Natural killer cell (primary cell): ENCODE measurements at regions not wholly inside any gene's neighbourhood (a gene's known extent, or its start where the extent isn't known, plus 50 kb on each side); places are given as distances from the start of the nearest gene placed in this dataset.

Source experiments
- ATAC-seq, 3 donors: fragments of 150-1000 bp in 2 of 3; fragments of 200-7000 bp in 1 of 3; cut with Tn5 transposase; 1 replicate in 1 of 3; 2 replicates in 2 of 3; pipeline ENCODE4 v1.10.0; 2021; ENCODE audit warnings: mild to moderate bottlenecking in 2 of 3, moderate library complexity in 2 of 3
- DNase-seq, 2 donors: peaks; one replicate each; pipeline versions ENCODE4 v3.0.0 to v3.0.0-alpha.2; 2013 to 2021; ENCODE audit warnings: mixed read lengths in 1 of 2
- H3K27ac ChIP-seq: one replicate; pipeline ENCODE4 v1.5.1; 2013; ENCODE audit warnings: mild to moderate bottlenecking, low read length
- H3K27me3 ChIP-seq: one replicate; pipeline ENCODE4 v1.6.1; 2013; ENCODE audit warnings: low read length; ENCODE audit not compliant: control insufficient read depth, insufficient read depth
- H3K36me3 ChIP-seq: one replicate; pipeline ENCODE4 v1.6.1; 2013; ENCODE audit warnings: low read length; ENCODE audit not compliant: control insufficient read depth, insufficient read depth
- H3K4me1 ChIP-seq: one replicate; pipeline ENCODE4 v1.6.1; 2013; ENCODE audit warnings: low read length; ENCODE audit not compliant: control insufficient read depth, insufficient read depth
- H3K4me3 ChIP-seq: one replicate; pipeline ENCODE4 v1.5.1; 2013; ENCODE audit warnings: low read length
- H3K9me3 ChIP-seq: one replicate; pipeline ENCODE4 v1.6.1; 2013; ENCODE audit warnings: low read length; ENCODE audit not compliant: control insufficient read depth, insufficient read depth
- H3K27ac Mint-ChIP-seq, 2 donors: one replicate each; pipeline ENCODE4 v1.8.0; 2022; ENCODE audit warnings: mild to moderate bottlenecking in 2 of 2, mixed read lengths in 2 of 2, moderate library complexity in 1 of 2
- H3K27me3 Mint-ChIP-seq, 2 donors: one replicate each; pipeline ENCODE4 v1.8.0; 2022; ENCODE audit warnings: low read depth in 2 of 2, mixed read lengths in 2 of 2
- H3K36me3 Mint-ChIP-seq: one replicate; pipeline ENCODE4 v1.8.0; 2022; ENCODE audit warnings: mixed read lengths
- H3K4me1 Mint-ChIP-seq, 2 donors: one replicate each; pipeline ENCODE4 v1.8.0; 2022; ENCODE audit warnings: mixed read lengths in 2 of 2
- H3K4me3 Mint-ChIP-seq: one replicate; pipeline ENCODE4 v1.8.0; 2022; ENCODE audit warnings: mild to moderate bottlenecking, moderate library complexity, mixed read lengths
- H3K9me3 Mint-ChIP-seq, 2 donors: one replicate each; pipeline ENCODE4 v1.8.0; 2022; ENCODE audit warnings: mixed read lengths in 2 of 2
- WGBS: methylation state at CpG from one replicate; pipeline ENCODE4 v1.1.7; 2013; ENCODE audit warnings: missing lambda C conversion rate; ENCODE audit not compliant: insufficient coverage; 5-methylcytosine and 5-hydroxymethylcytosine counted together
- intact Hi-C: fragments of 100-400 bp; cut with micrococcal nuclease; formaldehyde crosslinking; loops from one replicate; pipeline ENCODE4 v1.14.2; 2022
- TF ChIP-seq, protein P1 (sequence below): fragments of 200-600 bp; IDR thresholded peaks from one replicate; pipeline ENCODE4 v1.8.0; 2022; ENCODE audit warnings: antibody characterized with exemption

DNA sequence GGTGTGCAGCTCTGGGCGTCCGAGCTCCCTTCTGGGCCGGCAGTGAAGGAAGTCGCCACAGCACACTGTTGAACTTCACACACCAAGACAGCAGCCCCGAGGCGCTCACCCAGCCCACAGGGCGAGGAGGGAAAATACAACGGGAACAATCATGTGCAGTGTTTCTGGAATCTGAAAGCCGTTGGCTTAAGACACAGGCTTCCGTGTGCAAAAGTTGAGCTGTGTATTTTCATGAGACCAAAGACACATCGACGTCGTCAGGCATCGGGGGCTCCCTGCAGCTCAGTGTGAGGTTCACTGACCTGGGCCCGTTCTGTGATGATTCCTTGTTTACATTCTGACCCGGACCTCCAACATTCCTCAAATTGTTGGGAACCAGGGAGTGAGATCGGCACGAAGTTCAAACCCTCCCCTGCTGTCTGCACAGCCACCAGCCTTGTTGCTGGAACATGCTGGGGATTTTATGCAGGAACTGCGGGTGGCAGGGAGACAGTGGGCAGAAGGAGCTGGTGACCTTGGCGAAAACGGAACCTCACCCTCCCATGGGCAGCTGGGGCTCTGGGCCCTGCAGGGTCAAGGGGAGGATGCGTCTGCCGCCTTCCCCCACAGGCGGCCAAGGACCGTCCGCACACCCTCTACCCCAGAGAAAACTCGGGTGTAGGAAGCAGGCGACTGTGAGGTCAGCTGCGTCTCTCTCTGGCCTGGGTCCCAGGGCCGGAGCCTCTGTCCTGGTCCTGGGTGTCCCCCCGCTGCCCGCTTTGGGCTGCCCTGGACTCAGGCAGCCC is 72.2 kb downstream of the METRNL start:
- ATAC-seq: no peak
- no peaks in the 10 kb centered on the region for H3K9me3 ChIP-seq
- 91% methylated on average over 32 of the region's 32 CpGs for WGBS

DNA sequence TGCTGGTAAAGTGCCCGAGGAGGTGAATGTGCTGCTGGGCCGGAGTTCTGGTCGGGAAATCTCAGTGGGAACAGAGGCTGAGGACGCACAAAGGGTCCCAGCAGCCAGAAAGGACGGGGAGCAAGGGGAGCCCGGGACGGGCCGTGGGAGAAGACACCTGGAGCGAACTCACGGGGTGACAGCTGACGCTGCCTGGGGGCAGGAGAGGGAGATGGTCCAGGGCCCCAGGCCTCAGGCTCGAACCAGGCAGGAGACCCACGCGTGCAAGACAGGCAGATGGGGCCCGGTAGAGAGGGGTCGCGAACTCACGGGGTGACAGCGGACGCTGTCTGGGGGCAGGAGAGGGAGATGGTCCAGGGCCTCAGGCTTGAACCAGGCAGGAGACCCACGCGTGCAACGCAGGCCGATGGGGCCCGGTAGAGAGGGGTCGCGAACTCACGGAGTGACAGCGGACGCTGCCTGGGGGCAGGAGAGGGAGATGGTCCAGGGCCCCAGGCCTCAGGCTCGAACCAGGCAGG is 72.9 kb downstream of the METRNL start:
- Mint-ChIP-seq H3K27ac (no peak overlapping the region), H3K4me3 (no peak overlapping the region), H3K36me3 (no peaks in the 10 kb centered on the region), H3K27me3 (peaks cover 0 to 15% of the 10 kb centered on the region in 2 donors), H3K4me1 (peaks cover 0 to 15% of the 10 kb centered on the region in 2 donors), H3K9me3 (no peaks in the 10 kb centered on the region)
- no peaks in the 10 kb centered on the region for H3K27me3 ChIP-seq
- H3K9me3 ChIP-seq: no peaks in the 10 kb centered on the region
- 97% methylated on average over 31 of the region's 31 CpGs for WGBS
- peaks cover 23% of the 10 kb centered on the region for H3K4me1 ChIP-seq
- H3K36me3 ChIP-seq: no peaks in the 10 kb centered on the region
- TF ChIP-seq, protein P1, sequence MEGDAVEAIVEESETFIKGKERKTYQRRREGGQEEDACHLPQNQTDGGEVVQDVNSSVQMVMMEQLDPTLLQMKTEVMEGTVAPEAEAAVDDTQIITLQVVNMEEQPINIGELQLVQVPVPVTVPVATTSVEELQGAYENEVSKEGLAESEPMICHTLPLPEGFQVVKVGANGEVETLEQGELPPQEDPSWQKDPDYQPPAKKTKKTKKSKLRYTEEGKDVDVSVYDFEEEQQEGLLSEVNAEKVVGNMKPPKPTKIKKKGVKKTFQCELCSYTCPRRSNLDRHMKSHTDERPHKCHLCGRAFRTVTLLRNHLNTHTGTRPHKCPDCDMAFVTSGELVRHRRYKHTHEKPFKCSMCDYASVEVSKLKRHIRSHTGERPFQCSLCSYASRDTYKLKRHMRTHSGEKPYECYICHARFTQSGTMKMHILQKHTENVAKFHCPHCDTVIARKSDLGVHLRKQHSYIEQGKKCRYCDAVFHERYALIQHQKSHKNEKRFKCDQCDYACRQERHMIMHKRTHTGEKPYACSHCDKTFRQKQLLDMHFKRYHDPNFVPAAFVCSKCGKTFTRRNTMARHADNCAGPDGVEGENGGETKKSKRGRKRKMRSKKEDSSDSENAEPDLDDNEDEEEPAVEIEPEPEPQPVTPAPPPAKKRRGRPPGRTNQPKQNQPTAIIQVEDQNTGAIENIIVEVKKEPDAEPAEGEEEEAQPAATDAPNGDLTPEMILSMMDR: no peak
- H3K27ac ChIP-seq: no peak overlapping the region
- intact Hi-C loops: no loop called here
- ATAC-seq (no peak), DNase-seq (no peak)
- H3K4me3 ChIP-seq: no peak overlapping the region

More for the DNA sequence above, 72.2 kb downstream of the METRNL start:
- Mint-ChIP-seq H3K36me3 (no peaks in the 10 kb centered on the region), H3K27me3 (peaks cover 0 to 15% of the 10 kb centered on the region in 2 donors), H3K27ac (no peak overlapping the region), H3K4me1 (peaks cover 0 to 15% of the 10 kb centered on the region in 2 donors), H3K4me3 (no peak overlapping the region), H3K9me3 (no peaks in the 10 kb centered on the region)
- peaks cover 23% of the 10 kb centered on the region for H3K4me1 ChIP-seq
- no peak overlapping the region for H3K27ac ChIP-seq
- TF ChIP-seq, protein P1: no peak
- DNase-seq: no peak
- intact Hi-C loops: no loop called here
- H3K27me3 ChIP-seq: no peaks in the 10 kb centered on the region
- no peak overlapping the region for H3K4me3 ChIP-seq
- H3K36me3 ChIP-seq: no peaks in the 10 kb centered on the region

DNA sequence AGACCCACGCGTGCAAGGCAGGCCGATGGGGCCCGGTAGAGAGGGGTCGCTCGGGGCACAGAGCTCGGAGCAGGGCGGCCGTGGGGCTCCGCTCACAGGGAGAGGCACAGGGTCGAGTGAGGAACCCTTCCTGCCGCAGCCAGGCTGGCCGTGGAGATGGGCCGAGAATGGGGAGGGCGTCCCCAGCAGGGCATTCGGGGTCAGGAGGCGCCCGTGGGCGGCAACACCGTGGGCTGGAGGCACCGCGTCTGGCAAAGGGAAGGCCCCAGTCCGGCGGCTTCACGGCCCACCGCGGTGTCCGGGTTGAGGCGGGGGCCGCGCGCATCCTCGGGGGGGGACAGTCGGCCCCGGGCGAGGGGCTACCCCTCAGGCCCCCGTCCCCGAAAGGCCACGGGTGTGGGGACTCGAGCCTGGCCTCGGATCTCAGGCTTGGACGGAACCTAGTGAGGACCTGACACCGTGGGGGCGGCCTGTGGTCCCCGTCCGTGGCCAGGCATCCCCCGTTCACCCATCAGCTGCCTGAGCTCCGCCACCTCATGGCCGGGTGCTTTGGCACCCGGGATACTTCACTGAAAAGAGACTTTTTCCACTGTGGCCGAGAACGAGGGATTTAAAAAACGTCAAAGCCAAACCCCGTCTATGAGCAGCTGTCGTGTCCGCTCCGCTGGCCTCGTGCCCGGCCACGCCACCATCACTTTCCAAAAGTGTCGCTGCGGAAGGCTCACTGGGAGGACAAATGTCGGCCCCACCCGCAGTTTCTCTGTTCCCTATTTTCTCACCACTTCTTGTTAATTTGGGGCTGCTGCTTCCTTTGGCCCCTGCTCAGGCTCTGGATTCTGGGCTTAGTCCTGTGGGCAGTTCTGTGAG is 73.6 kb downstream of the METRNL start:
- H3K36me3 ChIP-seq: no peaks in the 10 kb centered on the region
- H3K27ac ChIP-seq: peak overlapping the region; percentile 37
- WGBS: 87% methylated on average over 64 of the region's 64 CpGs
- H3K4me1 Mint-ChIP-seq: peaks cover 0 to 15% of the 10 kb centered on the region in 2 donors
- H3K9me3 Mint-ChIP-seq: no peaks in the 10 kb centered on the region
- peaks cover 23% of the 10 kb centered on the region for H3K4me1 ChIP-seq
- peak overlapping the region in 1 of 2 donors; percentile 27 for H3K27ac Mint-ChIP-seq
- intact Hi-C loops: no loop called here
- H3K9me3 ChIP-seq: no peaks in the 10 kb centered on the region
- no peak overlapping the region for H3K4me3 ChIP-seq
- no peak overlapping the region for H3K4me3 Mint-ChIP-seq
- TF ChIP-seq, protein P1: no peak
- H3K27me3 ChIP-seq: no peaks in the 10 kb centered on the region
- H3K27me3 Mint-ChIP-seq: peaks cover 0 to 15% of the 10 kb centered on the region in 2 donors
- no peaks in the 10 kb centered on the region for H3K36me3 Mint-ChIP-seq
- ATAC-seq (no peak), DNase-seq (no peak)
